ENCODE measurements at regions not wholly inside any gene's neighbourhood (a gene's known extent, or its start where the extent isn't known, plus 50 kb on each side); places are given as distances from the start of the nearest gene placed in this dataset.

DNA sequence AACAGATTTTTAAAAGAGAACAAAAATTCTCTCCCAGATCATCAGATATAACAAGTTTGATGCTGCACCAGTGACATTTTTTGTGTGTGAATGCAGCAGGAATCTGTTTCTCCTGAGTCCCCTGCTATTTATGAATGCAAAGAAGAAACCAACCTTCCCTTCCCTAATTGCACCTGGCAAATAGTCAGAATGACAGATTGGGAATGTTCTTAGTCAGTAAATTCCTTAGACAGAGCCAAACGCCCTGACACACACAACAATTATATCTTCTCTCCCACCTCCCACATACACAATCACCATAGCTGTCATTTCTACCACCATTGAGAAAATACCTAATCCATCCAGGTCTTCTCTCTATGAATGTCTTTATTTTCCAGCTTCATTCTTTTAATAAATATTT is 174.4 kb downstream of the ALG10B start:
- TF ChIP-seq, protein P1, sequence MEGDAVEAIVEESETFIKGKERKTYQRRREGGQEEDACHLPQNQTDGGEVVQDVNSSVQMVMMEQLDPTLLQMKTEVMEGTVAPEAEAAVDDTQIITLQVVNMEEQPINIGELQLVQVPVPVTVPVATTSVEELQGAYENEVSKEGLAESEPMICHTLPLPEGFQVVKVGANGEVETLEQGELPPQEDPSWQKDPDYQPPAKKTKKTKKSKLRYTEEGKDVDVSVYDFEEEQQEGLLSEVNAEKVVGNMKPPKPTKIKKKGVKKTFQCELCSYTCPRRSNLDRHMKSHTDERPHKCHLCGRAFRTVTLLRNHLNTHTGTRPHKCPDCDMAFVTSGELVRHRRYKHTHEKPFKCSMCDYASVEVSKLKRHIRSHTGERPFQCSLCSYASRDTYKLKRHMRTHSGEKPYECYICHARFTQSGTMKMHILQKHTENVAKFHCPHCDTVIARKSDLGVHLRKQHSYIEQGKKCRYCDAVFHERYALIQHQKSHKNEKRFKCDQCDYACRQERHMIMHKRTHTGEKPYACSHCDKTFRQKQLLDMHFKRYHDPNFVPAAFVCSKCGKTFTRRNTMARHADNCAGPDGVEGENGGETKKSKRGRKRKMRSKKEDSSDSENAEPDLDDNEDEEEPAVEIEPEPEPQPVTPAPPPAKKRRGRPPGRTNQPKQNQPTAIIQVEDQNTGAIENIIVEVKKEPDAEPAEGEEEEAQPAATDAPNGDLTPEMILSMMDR (conservative IDR thresholded peaks at IDR 0.05) = no peak
- TF ChIP-seq ZFX (IDR thresholded peaks at IDR 0.05) = no peak

Measured in C4-2B (cell line).